NOMO-1 treated with dmso at 0.1 percent for 144 hours (cell line): ENCODE measurements at regions not wholly inside any gene's neighbourhood (a gene's known extent, or its start where the extent isn't known, plus 50 kb on each side); places are given as distances from the start of the nearest gene placed in this dataset.

Source experiments
- DNase-seq: peaks from one replicate; lab custom pipeline; 2025; ENCODE audit not compliant: unreplicated experiment; lab: John Stamatoyannopoulos, UW

GRCh38 chr9:90538566-90538965 lies 104.1 kb downstream of the DIRAS2 start:
- DNase-seq: no peak

GRCh38 chr9:90539286-90539685 lies 103.3 kb downstream of the DIRAS2 start:
- DNase-seq: no peak

GRCh38 chr9:90540734-90541133 lies 101.9 kb downstream of the DIRAS2 start:
- no peak for DNase-seq

- no peak for DNase-seq
Measured at GRCh38 chr9:90544488-90544887, 98.1 kb downstream of the DIRAS2 start.

- no peak for DNase-seq
Measured at GRCh38 chr9:90546200-90546599, 96.4 kb downstream of the DIRAS2 start.

- DNase-seq: no peak
Measured at GRCh38 chr9:90547896-90548295, 94.7 kb downstream of the DIRAS2 start.

- DNase-seq: no peak
Measured at GRCh38 chr9:90552317-90552716, 90.3 kb downstream of the DIRAS2 start.

- DNase-seq: no peak
Measured at GRCh38 chr9:90555351-90556057, 87.1 kb downstream of the DIRAS2 start.

- no peak for DNase-seq
Measured at GRCh38 chr9:90556897-90557675, 85.5 kb downstream of the DIRAS2 start.

- DNase-seq: no peak
Measured at GRCh38 chr9:90559075-90560073, 83.2 kb downstream of the DIRAS2 start.
